ENCODE measurements at regions not wholly inside any gene's neighbourhood (a gene's known extent, or its start where the extent isn't known, plus 50 kb on each side); places are given as distances from the start of the nearest gene placed in this dataset.
"Not testable (repeated sequence)": the region's sequence is repeated elsewhere in the genome, so short reads cannot be mapped to it uniquely, and the experiment has no call there.

DNA sequence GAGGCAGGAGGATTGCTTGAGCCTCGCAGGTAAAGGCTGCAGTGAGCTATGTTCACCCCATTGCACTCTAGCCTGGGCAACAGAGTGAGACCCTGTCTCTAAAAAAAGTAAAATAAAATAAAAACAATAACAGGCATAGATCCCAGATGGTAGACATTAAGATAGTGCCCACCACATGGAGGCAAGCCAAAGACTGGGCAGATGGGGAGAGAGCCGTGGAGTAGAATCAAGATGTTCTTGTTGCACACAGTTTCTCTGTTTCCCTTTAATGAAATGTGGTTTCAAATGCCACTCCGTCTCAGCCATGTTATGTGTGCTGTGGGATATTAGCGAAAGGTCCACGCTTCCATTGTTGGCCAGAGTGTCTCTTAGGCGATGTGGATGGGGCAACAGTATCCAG lies 63.8 kb upstream of the TBL1X start:
- H3K4me3 Mint-ChIP-seq (ENCODE audit: unreplicated experiment): no peak overlapping the region
- CTCF ChIA-PET: no interaction called here
- no TSS peak for BruUV-seq (replicated peaks)
- Histone ChIP-seq H3K4me1 (peaks cover 8% of the 10 kb centered on the region), H3K36me3 (ENCODE audit: control insufficient read depth, insufficient read depth, low read length) (no peaks in the 10 kb centered on the region), H3K4me3 (ENCODE audit: low read depth, low read length) (no peak overlapping the region), H3K27me3 (replicated peaks; ENCODE audit: control insufficient read depth, insufficient read depth, low read length) (no peaks in the 10 kb centered on the region), H3K9me3 (no peaks in the 10 kb centered on the region)
- H3K9me3 Mint-ChIP-seq (ENCODE audit: unreplicated experiment): no peaks in the 10 kb centered on the region
- peaks cover 6% of the 10 kb centered on the region for H3K4me1 Mint-ChIP-seq (ENCODE audit: low read depth, unreplicated experiment)
- H3K27ac Mint-ChIP-seq (ENCODE audit: unreplicated experiment): no peak overlapping the region
- TF ChIP-seq, protein P1, sequence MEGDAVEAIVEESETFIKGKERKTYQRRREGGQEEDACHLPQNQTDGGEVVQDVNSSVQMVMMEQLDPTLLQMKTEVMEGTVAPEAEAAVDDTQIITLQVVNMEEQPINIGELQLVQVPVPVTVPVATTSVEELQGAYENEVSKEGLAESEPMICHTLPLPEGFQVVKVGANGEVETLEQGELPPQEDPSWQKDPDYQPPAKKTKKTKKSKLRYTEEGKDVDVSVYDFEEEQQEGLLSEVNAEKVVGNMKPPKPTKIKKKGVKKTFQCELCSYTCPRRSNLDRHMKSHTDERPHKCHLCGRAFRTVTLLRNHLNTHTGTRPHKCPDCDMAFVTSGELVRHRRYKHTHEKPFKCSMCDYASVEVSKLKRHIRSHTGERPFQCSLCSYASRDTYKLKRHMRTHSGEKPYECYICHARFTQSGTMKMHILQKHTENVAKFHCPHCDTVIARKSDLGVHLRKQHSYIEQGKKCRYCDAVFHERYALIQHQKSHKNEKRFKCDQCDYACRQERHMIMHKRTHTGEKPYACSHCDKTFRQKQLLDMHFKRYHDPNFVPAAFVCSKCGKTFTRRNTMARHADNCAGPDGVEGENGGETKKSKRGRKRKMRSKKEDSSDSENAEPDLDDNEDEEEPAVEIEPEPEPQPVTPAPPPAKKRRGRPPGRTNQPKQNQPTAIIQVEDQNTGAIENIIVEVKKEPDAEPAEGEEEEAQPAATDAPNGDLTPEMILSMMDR (IDR thresholded peaks at IDR 0.05; ENCODE audit: insufficient read depth in 1 of 2, low read depth in 1 of 2, low read length in 1 of 2, severe bottlenecking in 1 of 2, unreplicated experiment in 1 of 2): no peak
- POLR2A ChIA-PET: no interaction called here
- no peak for DNase-seq
- H3K27me3 Mint-ChIP-seq (ENCODE audit: insufficient read depth, unreplicated experiment): no peaks in the 10 kb centered on the region
- H3K36me3 Mint-ChIP-seq (ENCODE audit: insufficient read depth, unreplicated experiment): peaks cover 6% of the 10 kb centered on the region
- intact Hi-C loops (cut with micrococcal nuclease; ENCODE audit: unreplicated experiment): no loop called here

DNA sequence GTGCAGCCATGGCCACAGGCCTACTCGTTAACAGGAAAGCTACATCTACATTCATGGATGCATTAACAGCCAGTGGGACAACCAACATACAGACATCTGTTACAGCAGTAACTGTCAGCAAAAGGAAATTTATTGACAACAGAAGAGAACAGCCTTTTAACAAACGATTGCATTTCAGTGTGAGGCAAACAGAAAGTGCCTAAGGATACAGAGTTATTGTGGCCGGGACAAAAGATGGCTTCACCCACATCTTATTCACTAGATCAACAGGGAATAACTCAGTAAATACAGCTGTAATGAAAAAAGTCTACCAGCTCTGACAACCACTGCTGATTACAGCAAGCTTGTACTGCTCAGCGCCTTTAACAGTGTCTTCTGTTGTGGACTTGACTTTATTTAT lies 61.5 kb upstream of the TBL1X start:
- intact Hi-C loops (cut with micrococcal nuclease; ENCODE audit: unreplicated experiment): no loop called here
- H3K36me3 ChIP-seq (ENCODE audit: control insufficient read depth, insufficient read depth, low read length): no peaks in the 10 kb centered on the region
- no peak overlapping the region for H3K4me3 ChIP-seq (ENCODE audit: low read depth, low read length)
- no peaks in the 10 kb centered on the region for H3K4me1 ChIP-seq
- no peaks in the 10 kb centered on the region for H3K27me3 ChIP-seq (replicated peaks; ENCODE audit: control insufficient read depth, insufficient read depth, low read length)
- no TSS peak for BruUV-seq (replicated peaks)
- Mint-ChIP-seq H3K4me1 (ENCODE audit: low read depth, unreplicated experiment) (no peaks in the 10 kb centered on the region), H3K27me3 (ENCODE audit: insufficient read depth, unreplicated experiment) (no peaks in the 10 kb centered on the region), H3K4me3 (ENCODE audit: unreplicated experiment) (no peak overlapping the region), H3K27ac (ENCODE audit: unreplicated experiment) (no peak overlapping the region), H3K9me3 (ENCODE audit: unreplicated experiment) (no peaks in the 10 kb centered on the region), H3K36me3 (ENCODE audit: insufficient read depth, unreplicated experiment) (no peaks in the 10 kb centered on the region)
- no peak for DNase-seq
- TF ChIP-seq, protein P1 (IDR thresholded peaks at IDR 0.05; ENCODE audit: insufficient read depth in 1 of 2, low read depth in 1 of 2, low read length in 1 of 2, severe bottlenecking in 1 of 2, unreplicated experiment in 1 of 2): no peak
- CTCF ChIA-PET: no interaction called here
- no peaks in the 10 kb centered on the region for H3K9me3 ChIP-seq
- POLR2A ChIA-PET: no interaction called here

DNA sequence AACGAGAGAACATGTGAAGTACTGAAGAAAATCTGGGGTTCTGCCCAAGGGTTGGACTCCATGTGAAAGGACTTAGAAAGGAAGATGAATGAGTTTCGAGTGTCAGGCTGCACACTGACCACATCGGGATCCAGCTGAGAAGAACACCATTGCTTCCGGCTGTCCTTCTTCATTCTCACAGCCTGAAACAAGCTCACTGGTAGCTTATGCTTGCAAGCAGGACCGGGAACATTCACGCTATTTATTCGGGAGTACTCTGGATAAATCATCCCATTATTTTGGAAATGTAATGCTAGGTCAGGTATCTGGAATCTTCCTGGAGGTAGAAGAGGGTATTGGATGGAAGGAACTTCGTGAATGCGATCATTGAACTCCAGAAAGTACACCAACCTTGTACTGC lies 59.2 kb upstream of the TBL1X start:
- H3K9me3 Mint-ChIP-seq (ENCODE audit: unreplicated experiment); H3K4me3 ChIP-seq (ENCODE audit: low read depth, low read length); H3K27ac Mint-ChIP-seq (ENCODE audit: unreplicated experiment); H3K4me3 Mint-ChIP-seq (ENCODE audit: unreplicated experiment); BruUV-seq (replicated peaks); POLR2A ChIA-PET; intact Hi-C loops (cut with micrococcal nuclease; ENCODE audit: unreplicated experiment); H3K27me3 Mint-ChIP-seq (ENCODE audit: insufficient read depth, unreplicated experiment); H3K27me3 ChIP-seq (replicated peaks; ENCODE audit: control insufficient read depth, insufficient read depth, low read length); H3K36me3 Mint-ChIP-seq (ENCODE audit: insufficient read depth, unreplicated experiment); H3K4me1 Mint-ChIP-seq (ENCODE audit: low read depth, unreplicated experiment); H3K4me1 ChIP-seq; CTCF ChIA-PET; H3K36me3 ChIP-seq (ENCODE audit: control insufficient read depth, insufficient read depth, low read length); H3K9me3 ChIP-seq: not testable (repeated sequence)
- DNase-seq: peak; percentile 8 to 36

DNA sequence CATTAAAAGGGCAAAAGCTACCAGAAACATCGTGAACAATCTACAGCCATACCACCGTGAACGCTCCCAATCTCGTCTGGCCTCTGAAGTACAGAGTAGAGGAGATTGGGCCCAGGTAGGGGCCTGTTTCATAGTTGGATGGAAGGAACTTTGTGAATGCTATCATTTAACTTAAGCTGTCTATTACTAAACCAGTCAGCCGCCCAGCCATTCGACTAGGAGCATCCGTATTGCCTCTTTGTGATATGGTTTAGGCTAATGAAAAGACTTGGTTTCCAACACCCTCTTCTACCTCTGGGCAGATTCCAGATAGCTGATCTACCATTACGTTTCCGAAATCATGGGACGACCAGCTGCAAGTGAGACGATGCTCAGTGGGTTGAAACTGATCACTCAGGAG lies 54.0 kb upstream of the TBL1X start:
- DNase-seq; H3K4me1 ChIP-seq; H3K4me3 ChIP-seq (ENCODE audit: low read depth, low read length); H3K36me3 ChIP-seq (ENCODE audit: control insufficient read depth, insufficient read depth, low read length); H3K4me1 Mint-ChIP-seq (ENCODE audit: low read depth, unreplicated experiment); CTCF ChIA-PET; H3K4me3 Mint-ChIP-seq (ENCODE audit: unreplicated experiment); H3K9me3 Mint-ChIP-seq (ENCODE audit: unreplicated experiment); POLR2A ChIA-PET; H3K9me3 ChIP-seq; H3K27me3 ChIP-seq (replicated peaks; ENCODE audit: control insufficient read depth, insufficient read depth, low read length); H3K27ac Mint-ChIP-seq (ENCODE audit: unreplicated experiment); H3K27me3 Mint-ChIP-seq (ENCODE audit: insufficient read depth, unreplicated experiment); BruUV-seq (replicated peaks); H3K36me3 Mint-ChIP-seq (ENCODE audit: insufficient read depth, unreplicated experiment); intact Hi-C loops (cut with micrococcal nuclease; ENCODE audit: unreplicated experiment): not testable (repeated sequence)

DNA sequence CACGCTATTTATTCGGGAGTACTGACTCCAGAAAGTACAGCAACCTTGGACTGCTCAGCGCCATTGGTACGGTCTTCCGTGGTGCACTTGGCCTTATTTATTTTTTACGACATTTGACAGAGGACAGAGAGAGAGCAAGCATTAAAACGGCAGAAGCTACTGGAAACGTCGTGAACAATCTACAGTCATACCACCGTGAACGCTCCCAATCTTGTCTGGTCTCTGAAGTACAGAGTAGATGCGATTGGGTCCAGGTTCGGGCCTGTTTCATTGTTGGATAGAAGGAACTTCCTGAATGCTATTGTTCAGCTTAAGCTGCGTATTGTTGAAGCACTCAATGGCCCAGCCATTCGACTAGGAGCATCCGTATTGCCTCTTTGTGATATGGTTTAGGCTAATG lies 53.2 kb upstream of the TBL1X start:
- intact Hi-C loops (cut with micrococcal nuclease; ENCODE audit: unreplicated experiment); H3K27me3 ChIP-seq (replicated peaks; ENCODE audit: control insufficient read depth, insufficient read depth, low read length); H3K4me1 ChIP-seq; H3K27me3 Mint-ChIP-seq (ENCODE audit: insufficient read depth, unreplicated experiment); H3K36me3 ChIP-seq (ENCODE audit: control insufficient read depth, insufficient read depth, low read length); H3K36me3 Mint-ChIP-seq (ENCODE audit: insufficient read depth, unreplicated experiment); DNase-seq; H3K9me3 Mint-ChIP-seq (ENCODE audit: unreplicated experiment); H3K4me1 Mint-ChIP-seq (ENCODE audit: low read depth, unreplicated experiment); H3K27ac Mint-ChIP-seq (ENCODE audit: unreplicated experiment); H3K4me3 ChIP-seq (ENCODE audit: low read depth, low read length); CTCF ChIA-PET; POLR2A ChIA-PET; H3K9me3 ChIP-seq; BruUV-seq (replicated peaks); H3K4me3 Mint-ChIP-seq (ENCODE audit: unreplicated experiment): not testable (repeated sequence)

Measured in Caco-2 (cell line).